Esophagus muscularis mucosa (tissue), 4 donors: ENCODE measurements at regions not wholly inside any gene's neighbourhood (a gene's known extent, or its start where the extent isn't known, plus 50 kb on each side); places are given as distances from the start of the nearest gene placed in this dataset.

Experiments
- DNase-seq: peaks from one replicate; pipeline ENCODE4 v3.0.0-alpha.2; 2017; ENCODE audit errors: extremely low spot score
- H3K27ac ChIP-seq, 4 donors: fragments of 200-600 bp; sonication (generic); replicated peaks in 1 of 4; 1 replicate in 3 of 4; 2 replicates in 1 of 4; pipeline ENCODE4 v1.5.1; 2016 to 2019; ENCODE audit warnings: mild to moderate bottlenecking in 1 of 4
- H3K27me3 ChIP-seq, 4 donors: fragments of 200-600 bp; sonication (generic); one replicate each; pipeline versions ENCODE4 v1.5.1 to v1.6.0; 2016 to 2019
- H3K36me3 ChIP-seq, 4 donors: fragments of 200-600 bp; sonication (generic); one replicate each; pipeline ENCODE4 v1.5.1; 2016 to 2019
- H3K4me1 ChIP-seq, 4 donors: fragments of 200-600 bp; sonication (generic); one replicate each; pipeline ENCODE4 v1.5.1; 2016 to 2019
- H3K4me3 ChIP-seq, 4 donors: fragments of 200-600 bp; sonication (generic); 1 replicate in 2 of 4; 2 replicates in 2 of 4; pipeline ENCODE4 v1.5.1; 2016 to 2019; ENCODE audit warnings: mild to moderate bottlenecking in 4 of 4, moderate library complexity in 1 of 4
- H3K9me3 ChIP-seq, 4 donors: fragments of 200-600 bp; sonication (generic); 1 replicate in 3 of 4; 2 replicates in 1 of 4; pipeline ENCODE4 v1.5.1; 2016 to 2019
- EP300 ChIP-seq: sonication (generic); formaldehyde crosslinking; IDR thresholded peaks from one replicate; pipeline ENCODE4 v1.6.1; 2017; ENCODE audit warnings: antibody characterized with exemption
- POLR2A ChIP-seq: fragments of 450-650 bp; IDR thresholded peaks from one replicate; pipeline ENCODE4 v1.6.1; 2017; ENCODE audit warnings: antibody characterized with exemption, moderate library complexity, mild to moderate bottlenecking, low read depth
- POLR2AphosphoS5 ChIP-seq, 2 donors: sonication (generic); formaldehyde crosslinking; IDR thresholded peaks; one replicate each; pipeline ENCODE4 v1.6.1; 2017; ENCODE audit warnings: antibody characterized with exemption in 2 of 2
- WGBS: methylation state at CpG from one replicate; pipeline ENCODE4 v1.1.5; 2018; 5-methylcytosine and 5-hydroxymethylcytosine counted together
- intact Hi-C: fragments of 100-400 bp; cut with DNase I; formaldehyde crosslinking; loops from one replicate; pipeline ENCODE4 v1.15.1; 2023
- TF ChIP-seq, protein P1 (sequence below), 3 experiments: fragments of 200-600 bp in 2 of 3; fragments of 450-650 bp in 1 of 3; sonication (generic) in 2 of 3; IDR thresholded peaks; one replicate each; pipeline ENCODE4 v1.5.1; 2017 to 2019; ENCODE audit warnings: antibody characterized with exemption in 3 of 3, mild to moderate bottlenecking in 2 of 3, moderate library complexity in 1 of 3

DNA sequence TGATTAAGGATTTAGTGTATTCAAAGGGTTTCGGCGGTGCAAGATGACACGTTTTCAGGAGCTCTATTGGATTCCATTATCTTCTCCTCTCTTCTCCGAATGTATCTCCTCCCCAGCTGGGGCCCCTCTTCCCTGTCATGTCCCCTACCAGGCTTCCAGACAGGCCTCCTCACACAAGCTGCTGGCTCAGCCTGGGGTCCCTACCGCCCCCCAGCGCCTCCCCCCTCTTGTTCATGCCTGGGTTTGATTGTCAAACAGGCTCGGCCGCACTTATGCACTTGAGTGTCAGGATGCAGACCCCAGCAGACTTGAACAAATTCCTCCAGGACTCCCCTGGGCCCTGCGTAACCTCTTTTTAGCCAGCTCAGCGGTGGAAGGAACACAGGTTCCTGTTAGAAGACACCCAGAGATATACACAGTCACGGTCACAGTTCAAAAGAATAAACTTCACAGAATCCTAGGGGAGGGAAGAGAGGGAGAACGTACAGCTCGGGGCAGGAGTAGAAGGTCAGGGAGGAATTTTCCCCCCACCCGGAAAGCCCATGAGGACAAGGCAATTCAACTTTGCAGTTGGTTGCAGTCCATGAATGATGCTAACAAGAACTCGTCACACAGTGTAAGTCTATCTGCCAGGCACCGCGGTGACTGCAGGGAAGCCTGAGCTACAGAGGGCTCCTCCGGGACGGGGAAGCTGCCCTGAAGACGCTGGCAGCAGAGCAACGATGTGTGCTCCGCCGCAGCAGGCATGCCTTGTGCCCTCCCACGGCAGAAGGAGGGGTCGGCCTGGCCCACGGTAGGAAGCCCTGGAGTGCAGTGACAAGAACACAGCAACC is 560.0 kb downstream of the BNC2 start:
- Histone ChIP-seq H3K4me1 (peaks cover 0 to 24% (median 22%) of the 10 kb centered on the region in 4 donors), H3K4me3 (peak overlapping the region in 1 of 4 donors; percentile 4), H3K36me3 (no peaks in the 10 kb centered on the region), H3K27me3 (no peaks in the 10 kb centered on the region), H3K9me3 (no peaks in the 10 kb centered on the region), H3K27ac (peak overlapping the region; percentile 17 to 64 (median 31))
- 34% methylated on average over 26 of the region's 26 CpGs for WGBS
- no peak for DNase-seq
- intact Hi-C loops: no loop called here
- TF ChIP-seq POLR2A (no peak), EP300 (no peak), POLR2AphosphoS5 (IDR thresholded peaks at IDR 0.05) (no peak)
- TF ChIP-seq, protein P1, sequence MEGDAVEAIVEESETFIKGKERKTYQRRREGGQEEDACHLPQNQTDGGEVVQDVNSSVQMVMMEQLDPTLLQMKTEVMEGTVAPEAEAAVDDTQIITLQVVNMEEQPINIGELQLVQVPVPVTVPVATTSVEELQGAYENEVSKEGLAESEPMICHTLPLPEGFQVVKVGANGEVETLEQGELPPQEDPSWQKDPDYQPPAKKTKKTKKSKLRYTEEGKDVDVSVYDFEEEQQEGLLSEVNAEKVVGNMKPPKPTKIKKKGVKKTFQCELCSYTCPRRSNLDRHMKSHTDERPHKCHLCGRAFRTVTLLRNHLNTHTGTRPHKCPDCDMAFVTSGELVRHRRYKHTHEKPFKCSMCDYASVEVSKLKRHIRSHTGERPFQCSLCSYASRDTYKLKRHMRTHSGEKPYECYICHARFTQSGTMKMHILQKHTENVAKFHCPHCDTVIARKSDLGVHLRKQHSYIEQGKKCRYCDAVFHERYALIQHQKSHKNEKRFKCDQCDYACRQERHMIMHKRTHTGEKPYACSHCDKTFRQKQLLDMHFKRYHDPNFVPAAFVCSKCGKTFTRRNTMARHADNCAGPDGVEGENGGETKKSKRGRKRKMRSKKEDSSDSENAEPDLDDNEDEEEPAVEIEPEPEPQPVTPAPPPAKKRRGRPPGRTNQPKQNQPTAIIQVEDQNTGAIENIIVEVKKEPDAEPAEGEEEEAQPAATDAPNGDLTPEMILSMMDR (IDR thresholded peaks at IDR 0.05): no peak

DNA sequence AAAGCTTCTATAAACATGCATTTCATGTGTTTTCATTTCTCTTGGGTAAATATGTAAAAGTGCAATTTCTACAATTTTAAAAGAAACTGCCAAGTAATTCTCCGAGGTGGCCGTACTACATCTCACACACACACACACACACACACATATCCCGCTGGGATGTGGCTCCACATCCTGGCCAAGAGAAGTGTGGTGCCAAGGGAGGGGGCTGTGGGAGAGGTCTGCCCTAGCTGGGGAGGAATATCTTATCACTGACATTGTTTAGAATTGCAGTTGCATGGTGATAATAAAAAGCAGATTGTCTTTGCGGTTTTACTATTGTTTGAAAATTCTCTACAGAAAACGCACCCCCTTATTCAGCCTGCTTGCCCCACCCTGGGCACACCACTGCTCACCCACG is 558.4 kb downstream of the BNC2 start:
- Histone ChIP-seq H3K4me3 (no peak overlapping the region), H3K9me3 (no peaks in the 10 kb centered on the region), H3K36me3 (no peaks in the 10 kb centered on the region), H3K27me3 (no peaks in the 10 kb centered on the region), H3K27ac (no peak overlapping the region), H3K4me1 (peaks cover 0 to 33% (median 28%) of the 10 kb centered on the region in 4 donors)
- TF ChIP-seq POLR2AphosphoS5 (IDR thresholded peaks at IDR 0.05) (no peak), POLR2A (no peak), EP300 (no peak)
- TF ChIP-seq, protein P1 (IDR thresholded peaks at IDR 0.05): no peak
- 80% methylated on average over 6 of the region's 6 CpGs for WGBS
- intact Hi-C loops: no loop called here
- DNase-seq: no peak

DNA sequence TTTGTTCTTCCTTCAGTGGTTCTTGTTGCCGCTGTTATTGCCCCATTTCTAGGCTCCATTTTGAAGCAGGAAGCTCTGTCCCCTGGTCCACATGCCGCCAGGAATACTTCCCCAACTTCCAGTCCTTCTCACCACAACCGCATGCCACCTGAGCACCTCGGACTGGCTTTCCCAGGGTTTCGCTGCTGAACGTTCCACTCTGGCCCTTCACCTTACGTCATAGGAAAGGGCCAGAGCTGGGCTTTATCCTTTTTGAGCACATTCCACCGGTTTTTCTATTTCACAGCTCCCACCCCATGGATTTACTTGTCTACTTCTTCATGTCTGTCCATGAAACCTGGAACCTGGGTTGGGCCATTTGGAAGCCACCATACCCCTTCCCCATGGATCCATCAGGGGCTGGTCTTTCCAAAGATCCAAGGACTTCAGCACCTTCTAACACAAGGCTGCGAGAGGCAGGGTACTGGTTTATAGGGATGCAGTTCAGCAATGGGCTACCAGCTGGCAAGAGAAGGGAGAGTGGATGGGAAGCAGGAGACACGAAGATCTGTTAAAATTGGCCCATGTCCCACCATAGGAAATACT is 557.4 kb downstream of the BNC2 start:
- no peak for DNase-seq
- no peaks in the 10 kb centered on the region for H3K9me3 ChIP-seq
- intact Hi-C loops: no loop called here
- no peaks in the 10 kb centered on the region for H3K36me3 ChIP-seq
- no peaks in the 10 kb centered on the region for H3K27me3 ChIP-seq
- H3K4me1 ChIP-seq: peaks cover 0 to 38% (median 31%) of the 10 kb centered on the region in 4 donors
- H3K4me3 ChIP-seq: no peak overlapping the region
- 85% methylated on average over 10 of the region's 10 CpGs for WGBS
- TF ChIP-seq EP300 (no peak), POLR2AphosphoS5 (IDR thresholded peaks at IDR 0.05) (no peak), POLR2A (no peak)
- TF ChIP-seq, protein P1 (IDR thresholded peaks at IDR 0.05): no peak
- H3K27ac ChIP-seq: no peak overlapping the region

DNA sequence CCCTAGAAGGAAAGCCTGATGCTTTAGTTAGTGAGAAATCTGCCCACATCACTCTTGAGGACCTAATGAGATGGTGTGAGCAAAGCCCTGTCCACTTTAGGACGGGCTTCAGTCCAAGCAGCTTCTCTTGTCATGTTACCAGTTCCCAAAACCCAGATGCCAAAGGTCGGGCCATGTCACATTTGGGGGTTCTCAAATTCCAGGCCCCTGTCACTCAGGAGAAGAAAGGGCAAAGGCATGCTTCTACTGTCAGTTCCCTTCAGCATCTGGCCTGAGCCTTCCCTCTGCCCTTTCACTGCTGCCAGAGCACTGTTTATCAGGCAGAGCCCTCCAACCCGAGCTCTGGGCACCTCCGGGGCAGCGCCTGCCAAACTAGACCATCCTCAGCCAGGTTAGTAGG is 556.0 kb downstream of the BNC2 start:
- no peaks in the 10 kb centered on the region for H3K36me3 ChIP-seq
- WGBS: 97% methylated on average over 5 of the region's 5 CpGs
- H3K4me1 ChIP-seq: peaks cover 0 to 30% (median 24%) of the 10 kb centered on the region in 4 donors
- no peaks in the 10 kb centered on the region for H3K9me3 ChIP-seq
- no peak for DNase-seq
- no peak overlapping the region for H3K4me3 ChIP-seq
- H3K27me3 ChIP-seq: no peaks in the 10 kb centered on the region
- H3K27ac ChIP-seq: no peak overlapping the region
- intact Hi-C loops: no loop called here
- TF ChIP-seq EP300: no peak

DNA sequence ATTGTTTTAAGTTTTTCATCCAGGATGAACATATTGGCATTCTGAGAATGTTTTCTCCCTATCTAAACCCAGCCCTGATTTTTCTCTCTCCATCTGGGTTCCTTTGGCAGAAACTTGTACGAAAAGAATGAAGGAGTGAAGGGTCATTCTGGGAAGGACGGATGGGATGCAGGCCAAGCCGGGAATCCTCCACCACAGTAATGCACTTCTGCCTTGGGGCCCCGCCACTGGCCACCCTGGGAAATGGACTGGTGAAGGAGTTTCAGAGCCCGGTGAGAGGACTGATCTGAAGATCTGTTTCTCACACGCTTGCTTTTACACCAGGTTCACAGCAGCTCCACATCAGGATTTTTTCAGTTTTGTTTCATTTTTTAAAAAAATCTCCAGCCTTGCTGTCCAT is 554.8 kb downstream of the BNC2 start:
- Histone ChIP-seq H3K9me3 (no peaks in the 10 kb centered on the region), H3K27me3 (no peaks in the 10 kb centered on the region), H3K4me1 (peaks cover 0 to 17% (median 12%) of the 10 kb centered on the region in 4 donors), H3K27ac (no peak overlapping the region), H3K4me3 (no peak overlapping the region), H3K36me3 (no peaks in the 10 kb centered on the region)
- WGBS: 74% methylated on average over 6 of the region's 6 CpGs
- TF ChIP-seq POLR2A (no peak), POLR2AphosphoS5 (IDR thresholded peaks at IDR 0.05) (no peak), EP300 (no peak)
- TF ChIP-seq, protein P1 (IDR thresholded peaks at IDR 0.05): no peak
- intact Hi-C loops: no loop called here
- DNase-seq: no peak
